RPMI8226 (cell line): ENCODE measurements at regions not wholly inside any gene's neighbourhood (a gene's known extent, or its start where the extent isn't known, plus 50 kb on each side); places are given as distances from the start of the nearest gene placed in this dataset.
"Not testable (repeated sequence)": the region's sequence is repeated elsewhere in the genome, so short reads cannot be mapped to it uniquely, and the experiment has no call there.

Experiments used
- DNase-seq: peaks from one replicate; pipeline ENCODE4 v3.0.0-alpha.2; 2015

- no peak for DNase-seq
Measured at GRCh38 chr6:165167311-165167710, 142.1 kb downstream of the C6orf118 start.

DNA sequence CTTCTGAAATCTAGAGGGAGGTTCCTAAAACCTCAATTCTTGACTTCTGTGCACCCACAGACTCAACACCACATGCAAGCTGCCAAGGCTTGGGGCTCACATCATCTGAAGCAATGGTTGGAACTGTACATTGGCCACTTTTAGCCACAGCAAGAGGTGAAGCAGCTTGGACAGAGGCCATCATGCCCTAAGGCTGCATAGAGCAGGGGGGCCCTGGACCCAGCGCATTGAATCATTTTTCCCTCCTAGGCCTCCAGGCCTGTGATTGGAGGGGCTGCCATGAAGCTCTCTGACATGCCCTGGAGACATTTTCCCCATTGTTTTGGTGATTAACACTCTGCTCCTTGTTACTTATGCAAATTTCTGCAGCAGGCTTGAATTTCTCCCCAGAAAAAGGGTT is 145.9 kb downstream of the C6orf118 start:
- no peak for DNase-seq

DNA sequence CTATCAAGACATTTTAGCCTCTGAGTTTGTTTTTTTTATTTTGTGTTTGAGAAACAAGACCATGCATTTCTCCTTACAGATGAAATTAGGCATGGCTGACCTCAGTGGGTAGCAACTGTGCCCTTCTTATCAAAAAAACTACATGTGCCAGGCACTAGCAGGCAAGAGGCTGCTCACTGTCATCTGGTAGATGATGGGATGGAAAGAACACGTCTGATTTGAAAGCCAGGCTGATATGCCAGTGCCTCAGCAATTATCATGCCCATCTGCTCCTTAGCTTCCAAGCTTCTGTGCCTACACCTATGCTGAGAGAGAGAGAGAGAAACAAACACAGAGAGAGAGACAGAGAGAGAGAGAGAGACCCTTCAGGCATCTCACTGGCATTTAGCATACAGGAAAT is 149.9 kb downstream of the C6orf118 start:
- no peak for DNase-seq

- DNase-seq = no peak
Measured at GRCh38 chr6:165146456-165146855, 162.9 kb downstream of the C6orf118 start.

- no peak for DNase-seq
Measured at GRCh38 chr6:165135889-165136288, 173.5 kb downstream of the C6orf118 start.

GRCh38 chr6:165129086-165129485 is 180.3 kb downstream of the C6orf118 start:
- no peak for DNase-seq

GRCh38 chr6:165127743-165128142 is 181.7 kb downstream of the C6orf118 start:
- DNase-seq = not testable (repeated sequence)

DNA sequence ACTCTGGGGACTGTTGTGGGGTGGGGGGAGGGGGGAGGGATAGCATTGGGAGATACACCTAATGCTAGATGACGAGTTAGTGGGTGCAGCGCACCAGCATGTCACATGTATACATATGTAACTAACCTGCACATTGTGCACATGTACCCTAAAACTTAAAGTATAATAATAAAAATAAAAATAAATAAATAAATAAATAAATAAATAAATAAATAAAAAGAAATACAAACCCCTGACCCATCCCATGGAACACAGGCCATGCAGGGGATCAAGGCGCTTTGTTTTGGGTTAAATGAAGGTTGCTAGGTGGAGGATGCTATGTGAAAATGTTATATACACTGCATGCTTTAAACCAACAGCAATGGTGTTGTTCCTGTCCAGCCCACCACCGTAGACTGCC is 184.7 kb downstream of the C6orf118 start:
- not testable (repeated sequence) for DNase-seq

DNA sequence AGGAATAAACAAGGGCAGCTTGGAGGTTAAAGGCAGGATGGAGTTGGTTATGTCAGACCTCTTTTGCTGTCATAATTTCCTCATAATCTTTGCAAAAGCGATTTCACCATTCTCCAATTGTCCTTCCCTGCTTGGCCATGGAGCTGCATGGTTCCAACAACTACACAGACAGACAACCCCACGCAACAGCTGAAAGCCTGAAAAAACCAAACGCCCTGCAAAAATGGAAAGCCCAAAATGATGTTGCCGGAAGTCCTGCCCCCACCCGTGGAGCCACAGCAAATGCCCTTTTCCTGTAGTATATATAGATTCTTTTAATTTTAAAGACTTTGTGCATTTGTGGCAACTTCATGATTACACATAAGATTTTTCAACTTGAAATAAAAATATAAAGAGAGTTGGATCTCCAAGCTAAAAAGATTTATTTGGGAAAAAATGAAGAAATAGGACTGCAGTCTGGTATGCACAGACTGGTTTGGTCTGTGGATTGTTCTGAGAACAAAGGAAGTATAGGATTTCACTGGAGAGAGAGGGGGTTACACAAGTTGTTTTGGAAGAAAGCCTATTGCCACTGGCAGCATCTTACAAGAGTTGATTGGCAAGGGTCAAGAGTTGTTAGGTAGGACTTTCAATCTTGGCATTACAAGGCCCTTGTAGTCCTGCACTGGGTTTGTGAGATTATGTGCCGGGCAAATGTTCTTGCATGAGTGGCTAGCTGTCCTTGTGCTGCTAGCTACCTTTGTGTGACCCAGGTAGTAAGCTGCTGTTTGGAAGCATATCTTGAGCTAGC is 190.0 kb downstream of the C6orf118 start:
- no peak for DNase-seq

GRCh38 chr6:165118736-165119135 is 190.7 kb downstream of the C6orf118 start:
- no peak for DNase-seq

GRCh38 chr6:165117806-165118205 is 191.6 kb downstream of the C6orf118 start:
- no peak for DNase-seq

GRCh38 chr6:165117121-165117520 is 192.3 kb downstream of the C6orf118 start:
- DNase-seq = no peak

DNA sequence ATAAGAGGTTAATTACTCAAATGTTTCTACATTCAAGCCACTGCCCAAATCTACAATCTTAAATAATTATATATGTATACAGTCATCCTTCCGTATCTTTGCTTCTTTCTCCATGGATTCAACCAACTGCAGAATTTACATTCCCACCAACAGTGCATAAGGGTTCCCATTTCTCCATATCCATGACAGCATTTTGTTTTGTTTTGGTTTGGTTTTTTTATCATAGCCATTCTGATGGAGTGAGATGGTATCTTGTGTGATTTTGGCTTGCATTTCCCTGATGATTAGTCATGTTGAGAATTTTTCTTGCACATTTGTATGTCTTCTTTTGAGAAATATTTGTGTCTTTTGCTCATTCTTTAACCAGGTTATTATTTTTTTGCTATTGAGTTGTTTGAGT is 198.5 kb downstream of the C6orf118 start:
- no peak for DNase-seq

GRCh38 chr6:165109011-165109410 is 200.4 kb downstream of the C6orf118 start:
- DNase-seq = no peak

DNA sequence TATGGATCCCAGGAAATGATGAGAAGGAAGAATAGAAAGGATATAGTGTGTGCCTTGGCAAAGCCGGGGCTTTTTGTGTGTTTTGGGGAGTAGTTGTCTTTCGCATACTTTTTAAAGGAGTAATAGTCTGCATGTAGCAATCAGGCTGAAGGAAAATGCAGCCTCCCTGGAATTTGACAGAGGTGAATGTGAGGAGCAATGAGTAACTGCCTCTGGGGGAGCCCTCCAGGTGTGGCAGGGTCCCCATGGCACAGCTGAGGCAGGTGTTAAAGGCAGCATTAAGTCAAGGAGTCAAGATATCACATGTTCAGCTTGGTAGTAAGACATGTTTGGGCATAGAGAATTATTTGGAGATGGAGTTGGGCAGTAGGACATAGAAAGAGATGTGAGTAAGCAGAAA is 203.1 kb downstream of the C6orf118 start:
- DNase-seq = no peak

GRCh38 chr6:165098165-165098564 is 211.2 kb downstream of the C6orf118 start:
- DNase-seq = peak; percentile 23

DNA sequence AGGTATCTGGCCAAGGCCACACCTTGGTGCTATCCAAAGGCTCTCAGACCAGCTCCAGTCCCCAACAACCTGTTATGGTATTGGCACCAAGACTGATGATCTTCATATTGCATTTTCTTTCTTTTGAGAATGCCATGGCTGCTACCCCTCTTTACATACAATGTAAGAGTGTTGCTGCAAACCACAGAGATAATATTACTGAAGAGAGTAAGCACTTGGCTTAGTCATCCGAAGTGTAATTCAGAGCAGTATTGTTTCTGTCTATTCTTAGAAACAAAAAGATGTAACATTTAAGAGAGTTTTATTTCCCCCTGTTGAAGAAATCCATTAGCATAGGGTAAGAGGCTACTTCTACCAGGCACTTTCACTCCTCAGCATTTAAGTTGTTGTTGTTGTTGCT is 212.5 kb downstream of the C6orf118 start:
- no peak for DNase-seq

DNA sequence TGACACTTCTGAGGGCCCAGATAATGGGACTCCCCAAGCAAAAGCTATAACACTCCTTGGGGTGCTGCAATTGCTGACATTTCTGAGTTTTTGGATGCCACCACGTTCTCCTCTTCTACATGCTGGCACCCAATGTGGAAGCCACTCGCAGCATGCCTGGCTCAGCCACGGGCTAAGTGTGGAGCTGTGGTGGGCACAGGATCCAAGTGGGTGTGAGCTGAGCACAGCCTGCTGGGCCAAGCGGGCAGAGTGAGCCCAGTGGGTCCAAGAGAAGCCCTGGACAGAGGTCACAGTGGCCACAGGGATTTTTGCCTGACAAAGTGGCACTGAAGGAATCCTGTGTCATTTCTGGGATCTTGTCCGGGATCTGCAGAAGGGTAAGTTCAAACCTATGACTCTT is 213.2 kb downstream of the C6orf118 start:
- DNase-seq = no peak

DNA sequence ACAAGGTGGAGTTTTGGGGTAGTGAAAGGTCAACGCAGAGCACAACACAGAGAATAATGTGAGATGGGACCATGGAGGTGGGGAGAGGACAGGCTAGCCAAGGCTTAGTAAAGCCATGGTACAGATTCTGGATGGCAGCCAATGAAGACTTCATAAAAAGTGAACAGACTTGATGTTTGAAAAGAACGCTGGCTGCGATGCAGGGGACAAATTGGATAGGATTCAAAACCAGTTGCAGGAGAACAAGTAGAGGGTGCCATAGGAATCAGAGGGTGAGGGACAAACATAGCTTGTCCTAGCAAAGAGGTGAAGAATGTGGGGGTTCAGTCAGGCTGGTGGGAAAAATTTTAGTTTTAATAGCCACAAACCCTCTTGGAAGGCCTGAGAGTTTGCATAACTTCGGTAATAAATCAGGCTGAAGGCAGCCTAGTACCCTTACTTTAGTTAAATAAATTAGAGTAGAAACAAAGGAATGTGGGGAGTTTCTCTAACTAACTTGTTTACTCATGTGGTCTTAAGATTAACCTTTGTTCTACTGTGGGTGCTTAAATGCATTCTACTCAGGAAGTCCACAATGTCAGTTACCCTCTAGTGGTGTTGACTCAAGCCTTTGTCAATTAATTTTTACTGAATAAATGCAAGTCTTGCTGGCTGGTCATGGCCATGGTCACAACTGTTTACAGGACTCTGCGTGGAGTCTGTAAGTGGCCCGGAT is 216.4 kb downstream of the C6orf118 start:
- no peak for DNase-seq

DNA sequence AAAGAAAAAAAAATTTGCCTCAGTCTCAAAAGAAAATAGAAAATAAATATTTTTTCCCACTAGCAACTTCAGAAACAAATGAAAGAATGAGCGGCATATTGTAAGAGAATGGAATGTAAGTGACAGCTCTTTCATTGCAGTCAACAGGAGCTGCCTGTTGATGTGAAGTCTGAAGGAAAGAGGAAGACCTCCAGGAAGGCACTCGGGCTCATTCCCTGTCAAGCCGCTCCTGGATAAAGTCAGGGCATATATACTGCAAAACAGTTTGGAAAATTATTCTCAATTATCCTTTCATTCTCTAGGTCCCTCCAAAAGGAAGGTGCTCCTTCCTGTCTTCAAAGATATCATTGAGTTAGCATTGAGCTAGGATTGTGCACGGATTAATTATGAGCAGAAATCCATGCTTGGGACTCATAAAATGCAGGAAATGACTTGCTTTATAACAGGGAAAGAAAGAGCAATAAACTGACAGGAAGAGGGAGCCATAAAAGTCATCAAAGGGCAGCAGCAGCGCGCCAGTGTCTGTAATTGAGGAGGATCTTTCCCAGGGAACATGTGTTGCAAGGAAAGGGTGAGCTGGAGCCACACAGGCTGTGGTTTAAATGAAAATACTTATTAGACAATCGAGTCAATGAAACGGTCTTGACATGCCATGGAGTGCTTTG is 218.2 kb downstream of the C6orf118 start:
- DNase-seq = no peak

DNA sequence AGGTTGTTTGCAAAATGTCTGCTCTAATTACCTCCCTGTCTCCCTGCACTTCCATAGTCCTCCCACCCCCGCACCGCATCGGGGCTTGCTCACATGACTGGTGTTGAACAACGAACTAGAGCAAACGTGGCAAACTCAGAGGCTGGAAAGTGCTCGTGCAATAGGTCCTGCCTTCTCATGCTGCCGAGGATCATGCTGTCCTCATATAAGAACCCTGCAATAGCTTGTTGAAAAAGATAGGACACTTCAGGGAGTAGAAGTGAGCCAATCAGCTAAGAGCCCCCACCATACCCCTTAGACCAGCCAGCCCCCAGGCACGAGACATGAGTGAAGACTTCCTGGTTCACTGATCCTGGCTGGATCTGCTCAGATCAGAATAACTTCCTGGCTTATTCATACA is 219.2 kb downstream of the C6orf118 start:
- DNase-seq = no peak

DNA sequence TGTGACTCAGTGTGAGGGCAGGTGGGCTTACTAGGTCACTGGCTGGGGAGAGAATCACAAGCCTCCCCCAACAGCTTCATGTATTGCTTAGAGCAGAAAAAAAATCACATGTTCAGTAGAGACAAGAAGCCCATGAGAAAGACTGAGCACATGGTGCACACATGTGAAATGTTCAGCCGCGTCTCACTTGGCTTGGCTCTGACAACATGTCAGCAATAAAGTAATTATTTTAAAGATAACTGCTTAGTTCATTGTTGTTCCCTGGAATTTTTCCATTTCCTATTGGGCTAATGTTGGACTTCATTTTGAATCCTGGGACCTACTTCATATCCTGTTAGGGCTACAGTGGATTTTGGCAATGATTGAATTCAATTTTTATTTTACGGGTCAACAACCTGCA is 222.6 kb downstream of the C6orf118 start:
- no peak for DNase-seq

GRCh38 chr6:165082636-165083035 is 226.8 kb downstream of the C6orf118 start:
- no peak for DNase-seq

- DNase-seq = no peak
Measured at GRCh38 chr6:165081944-165082532, 227.4 kb downstream of the C6orf118 start.
